SK-N-SH treated with all-trans-retinoic acid at 6 μM for 48 hours (cell line): ENCODE measurements at regions not wholly inside any gene's neighbourhood (a gene's known extent, or its start where the extent isn't known, plus 50 kb on each side); places are given as distances from the start of the nearest gene placed in this dataset.

ENCODE experiments used
- ARNTL ChIP-seq: fragments of 450-650 bp; formaldehyde crosslinking; IDR thresholded peaks from 2 replicates; pipeline ENCODE4 v1.5.0; 2020; ENCODE audit warnings: low read depth, mild to moderate bottlenecking, moderate library complexity, borderline replicate concordance
- GLIS3 ChIP-seq: fragments of 250-450 bp; sonication (Bioruptor Pico); IDR thresholded peaks from 2 replicates; pipeline ENCODE4 v1.5.0; 2020; ENCODE audit warnings: mild to moderate bottlenecking, moderate library complexity
- OSR1 ChIP-seq: fragments of 250-450 bp; sonication (Bioruptor Pico); IDR thresholded peaks from 2 replicates; pipeline ENCODE4 v1.8.0; 2022; ENCODE audit warnings: moderate library complexity, mild to moderate bottlenecking, inconsistent platforms
- PPARA ChIP-seq: fragments of 250-450 bp; sonication (Bioruptor Pico); IDR thresholded peaks from 2 replicates; pipeline ENCODE4 v1.5.0; 2020; ENCODE audit warnings: mild to moderate bottlenecking, borderline replicate concordance
- RARB ChIP-seq: fragments of 250-450 bp; sonication (Bioruptor Pico); IDR thresholded peaks from 2 replicates; pipeline ENCODE4 v1.8.0; 2021; ENCODE audit warnings: mild to moderate bottlenecking, moderate library complexity
- SNAI2 ChIP-seq: fragments of 250-450 bp; sonication (Bioruptor Pico); IDR thresholded peaks from 2 replicates; pipeline ENCODE4 v1.5.0; 2020; ENCODE audit warnings: mild to moderate bottlenecking, moderate library complexity
- TOX ChIP-seq: fragments of 250-450 bp; sonication (Bioruptor Pico); IDR thresholded peaks from 2 replicates; pipeline ENCODE4 v1.8.0; 2021; ENCODE audit warnings: mild to moderate bottlenecking, moderate library complexity, borderline replicate concordance
- ZC3H10 ChIP-seq: fragments of 250-450 bp; sonication (Bioruptor Pico); IDR thresholded peaks from 2 replicates; pipeline ENCODE4 v1.5.1; 2021; ENCODE audit warnings: mild to moderate bottlenecking, moderate library complexity
- ZFP3 ChIP-seq: fragments of 250-450 bp; sonication (Bioruptor Pico); IDR thresholded peaks from 2 replicates; pipeline ENCODE4 v1.5.0; 2020; ENCODE audit warnings: mild to moderate bottlenecking, moderate library complexity
- ZNF565 ChIP-seq: fragments of 450-650 bp; formaldehyde crosslinking; conservative IDR thresholded peaks from 2 replicates; pipeline ENCODE4 v1.5.0; 2020; ENCODE audit warnings: low read depth, mild to moderate bottlenecking, moderate library complexity
- ZNF70 ChIP-seq: fragments of 450-650 bp; formaldehyde crosslinking; IDR thresholded peaks from 2 replicates; pipeline ENCODE4 v1.5.0; 2020; ENCODE audit warnings: mild to moderate bottlenecking, moderate library complexity
- TF ChIP-seq, protein P1 (sequence below): fragments of 250-450 bp; sonication (Bioruptor Pico); IDR thresholded peaks from 2 replicates; pipeline ENCODE4 v1.5.0; 2020; ENCODE audit warnings: mild to moderate bottlenecking, moderate library complexity
- TF ChIP-seq, protein P2 (sequence below): fragments of 250-450 bp; sonication (Bioruptor Pico); IDR thresholded peaks from 2 replicates; pipeline ENCODE4 v1.5.1; 2020; ENCODE audit warnings: low read depth, mild to moderate bottlenecking, moderate library complexity

DNA sequence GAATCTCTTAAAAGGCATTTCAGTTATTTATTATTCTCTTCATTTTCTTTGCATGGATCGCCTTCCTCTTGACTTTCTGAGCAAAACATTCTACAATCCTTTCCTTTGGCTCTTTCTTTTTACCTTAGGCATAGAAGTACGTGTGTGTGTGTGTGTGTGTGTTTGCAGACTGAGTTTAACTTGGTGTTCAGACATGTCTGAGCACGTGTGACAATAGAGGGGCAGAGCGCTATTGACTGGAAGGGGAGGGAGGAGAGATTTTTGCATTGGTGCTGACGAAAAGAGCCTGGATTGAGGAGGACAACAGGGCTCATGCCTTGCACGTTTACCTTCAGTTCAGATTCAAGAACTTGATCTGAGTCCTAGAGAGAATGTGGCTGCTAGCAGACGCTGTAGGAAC is 129.8 kb downstream of the SEC23IP start:
- TF ChIP-seq TOX (CRISPR knock-in tag) (no peak), ZNF565 (no peak), ZFP3 (no peak), ZNF70 (no peak), RARB (CRISPR knock-in tag) (no peak), GLIS3 (CRISPR knock-in tag) (no peak), OSR1 (CRISPR knock-in tag) (no peak), PPARA (CRISPR knock-in tag) (no peak), ZC3H10 (CRISPR knock-in tag) (no peak), SNAI2 (CRISPR knock-in tag) (no peak), ARNTL (CRISPR knock-in tag) (no peak)
- TF ChIP-seq, protein P1, sequence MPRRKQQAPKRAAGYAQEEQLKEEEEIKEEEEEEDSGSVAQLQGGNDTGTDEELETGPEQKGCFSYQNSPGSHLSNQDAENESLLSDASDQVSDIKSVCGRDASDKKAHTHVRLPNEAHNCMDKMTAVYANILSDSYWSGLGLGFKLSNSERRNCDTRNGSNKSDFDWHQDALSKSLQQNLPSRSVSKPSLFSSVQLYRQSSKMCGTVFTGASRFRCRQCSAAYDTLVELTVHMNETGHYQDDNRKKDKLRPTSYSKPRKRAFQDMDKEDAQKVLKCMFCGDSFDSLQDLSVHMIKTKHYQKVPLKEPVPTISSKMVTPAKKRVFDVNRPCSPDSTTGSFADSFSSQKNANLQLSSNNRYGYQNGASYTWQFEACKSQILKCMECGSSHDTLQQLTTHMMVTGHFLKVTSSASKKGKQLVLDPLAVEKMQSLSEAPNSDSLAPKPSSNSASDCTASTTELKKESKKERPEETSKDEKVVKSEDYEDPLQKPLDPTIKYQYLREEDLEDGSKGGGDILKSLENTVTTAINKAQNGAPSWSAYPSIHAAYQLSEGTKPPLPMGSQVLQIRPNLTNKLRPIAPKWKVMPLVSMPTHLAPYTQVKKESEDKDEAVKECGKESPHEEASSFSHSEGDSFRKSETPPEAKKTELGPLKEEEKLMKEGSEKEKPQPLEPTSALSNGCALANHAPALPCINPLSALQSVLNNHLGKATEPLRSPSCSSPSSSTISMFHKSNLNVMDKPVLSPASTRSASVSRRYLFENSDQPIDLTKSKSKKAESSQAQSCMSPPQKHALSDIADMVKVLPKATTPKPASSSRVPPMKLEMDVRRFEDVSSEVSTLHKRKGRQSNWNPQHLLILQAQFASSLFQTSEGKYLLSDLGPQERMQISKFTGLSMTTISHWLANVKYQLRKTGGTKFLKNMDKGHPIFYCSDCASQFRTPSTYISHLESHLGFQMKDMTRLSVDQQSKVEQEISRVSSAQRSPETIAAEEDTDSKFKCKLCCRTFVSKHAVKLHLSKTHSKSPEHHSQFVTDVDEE (CRISPR knock-in tag), result no peak
- TF ChIP-seq, protein P2, sequence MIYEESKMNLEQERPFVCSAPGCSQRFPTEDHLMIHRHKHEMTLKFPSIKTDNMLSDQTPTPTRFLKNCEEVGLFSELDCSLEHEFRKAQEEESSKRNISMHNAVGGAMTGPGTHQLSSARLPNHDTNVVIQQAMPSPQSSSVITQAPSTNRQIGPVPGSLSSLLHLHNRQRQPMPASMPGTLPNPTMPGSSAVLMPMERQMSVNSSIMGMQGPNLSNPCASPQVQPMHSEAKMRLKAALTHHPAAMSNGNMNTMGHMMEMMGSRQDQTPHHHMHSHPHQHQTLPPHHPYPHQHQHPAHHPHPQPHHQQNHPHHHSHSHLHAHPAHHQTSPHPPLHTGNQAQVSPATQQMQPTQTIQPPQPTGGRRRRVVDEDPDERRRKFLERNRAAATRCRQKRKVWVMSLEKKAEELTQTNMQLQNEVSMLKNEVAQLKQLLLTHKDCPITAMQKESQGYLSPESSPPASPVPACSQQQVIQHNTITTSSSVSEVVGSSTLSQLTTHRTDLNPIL (CRISPR knock-in tag), result no peak
